GM19328 (cell line): ENCODE measurements at regions not wholly inside any gene's neighbourhood (a gene's known extent, or its start where the extent isn't known, plus 50 kb on each side); places are given as distances from the start of the nearest gene placed in this dataset.
"Not testable (repeated sequence)": the region's sequence is repeated elsewhere in the genome, so short reads cannot be mapped to it uniquely, and the experiment has no call there.

ENCODE experiments used
- ATAC-seq: cut with Tn5 transposase; IDR thresholded peaks from one replicate; pipeline ENCODE4 v1.9.1; 2021; ENCODE audit warnings: mild to moderate bottlenecking, moderate library complexity; ENCODE audit not compliant: unreplicated experiment

DNA sequence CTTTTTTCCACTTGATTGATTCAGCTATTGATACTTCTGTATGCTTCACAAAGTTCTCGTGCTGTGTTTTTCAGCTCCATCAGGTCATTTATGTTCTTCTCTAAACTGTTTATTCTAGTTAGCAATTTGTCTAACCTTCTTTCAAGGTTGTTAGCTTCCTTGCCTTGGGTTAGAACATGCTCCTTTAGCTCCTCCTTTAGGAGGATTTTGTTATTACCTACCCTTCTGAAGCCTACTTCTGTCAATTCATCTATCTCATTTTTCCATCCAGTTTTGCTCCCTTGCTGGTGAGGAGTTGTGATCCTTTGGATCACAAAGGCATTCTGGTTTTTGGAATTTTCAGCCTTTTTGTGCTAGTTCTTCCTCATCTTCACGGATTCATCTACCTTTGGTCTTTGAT, 344.7 kb upstream of the CLEC14A start:
- ATAC-seq = not testable (repeated sequence)

DNA sequence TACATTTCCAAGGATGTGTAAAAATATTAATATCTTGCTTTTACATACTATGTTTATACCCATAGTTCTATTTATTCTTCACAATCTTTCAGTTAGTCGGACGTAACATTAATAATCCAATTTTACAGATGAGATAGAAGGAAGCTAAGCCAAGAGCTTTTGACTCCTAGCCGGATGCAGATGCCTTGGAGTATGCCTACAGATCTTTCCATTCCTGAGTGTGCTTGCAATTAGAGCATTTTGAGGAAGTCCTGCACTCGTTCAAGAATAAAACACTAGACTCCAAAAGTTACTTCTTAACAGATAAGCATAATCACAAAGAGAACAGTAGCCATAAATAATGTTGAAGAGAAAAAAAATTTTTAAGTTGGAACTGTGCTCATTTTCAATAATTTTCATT, 337.6 kb upstream of the CLEC14A start:
- ATAC-seq = no peak

DNA sequence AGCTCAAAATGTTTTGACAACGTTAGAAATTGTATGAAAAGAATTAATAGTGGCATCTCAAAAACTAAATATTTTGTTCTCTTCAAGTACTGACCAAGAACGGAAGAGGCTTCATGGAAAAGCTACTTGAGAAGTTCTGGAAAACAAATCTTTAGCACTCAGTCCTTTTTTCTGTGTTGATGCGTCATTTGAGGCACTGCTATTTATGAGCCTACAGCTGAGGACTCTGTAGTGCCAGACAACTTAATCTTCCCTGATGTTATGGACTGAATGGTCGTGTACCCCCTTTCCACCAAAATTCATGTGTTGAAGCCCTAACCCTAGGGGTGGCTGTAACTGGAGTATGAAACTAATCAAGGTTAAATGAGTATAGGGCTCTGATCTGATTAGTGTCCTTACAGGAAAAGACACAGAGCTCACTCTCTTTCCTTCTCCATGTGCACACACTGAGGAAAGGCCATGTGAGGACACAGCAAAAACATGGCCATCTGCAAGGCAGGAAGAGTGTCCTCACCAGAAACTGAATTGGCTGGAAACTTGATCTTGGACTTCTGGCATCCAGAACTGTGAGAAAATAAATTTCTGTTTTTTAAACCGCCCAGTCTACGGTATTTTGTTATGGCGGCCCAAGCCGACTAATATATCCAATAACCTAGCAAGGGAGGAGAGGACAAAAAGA, 337.0 kb upstream of the CLEC14A start:
- no peak for ATAC-seq

DNA sequence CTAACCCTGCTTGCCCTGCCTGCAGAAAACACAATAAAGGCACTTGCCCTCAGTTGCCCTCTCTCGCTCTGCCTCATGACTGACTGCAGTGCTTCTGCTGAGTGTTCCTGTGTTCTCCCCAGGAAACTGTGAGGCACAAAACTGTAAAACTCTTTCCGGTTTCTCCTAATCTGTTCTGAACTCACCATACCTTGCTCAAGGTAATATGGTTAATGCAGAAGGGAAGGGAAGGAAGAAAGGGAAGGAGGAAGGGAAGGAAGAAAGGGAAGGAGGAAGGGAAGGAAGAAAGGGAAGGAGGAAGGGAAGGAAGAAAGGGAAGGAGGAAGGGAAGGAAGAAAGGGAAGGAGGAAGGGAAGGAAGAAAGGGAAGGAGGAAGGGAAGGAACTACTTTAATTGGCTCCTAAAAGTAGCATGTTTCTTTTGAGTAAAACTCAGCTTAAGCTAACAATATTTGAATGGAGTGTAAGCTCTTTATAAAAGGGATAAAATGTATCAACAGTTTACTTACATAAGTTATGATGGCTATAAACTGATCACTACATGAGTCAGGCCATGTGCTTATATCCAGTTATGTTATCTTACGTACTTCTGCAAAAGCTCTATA, 334.0 kb upstream of the CLEC14A start:
- ATAC-seq = no peak

DNA sequence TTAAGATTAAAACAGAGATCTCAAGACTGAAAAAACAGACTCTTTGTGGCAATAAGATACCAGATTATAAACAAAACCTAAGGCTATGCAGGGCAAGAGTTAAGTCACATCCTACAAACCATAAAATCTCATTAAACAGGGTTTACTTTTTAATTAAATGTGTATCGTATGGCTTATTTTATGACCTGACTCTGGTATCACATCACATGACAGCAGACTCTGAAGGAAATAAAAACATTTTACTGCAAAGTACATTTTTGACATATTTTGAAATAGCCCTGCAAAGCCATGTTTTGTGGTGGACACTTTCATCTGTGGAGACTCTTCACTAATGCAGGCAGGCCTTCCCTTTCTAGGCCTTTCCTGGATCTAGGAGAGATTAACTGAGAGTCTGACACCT, 327.6 kb upstream of the CLEC14A start:
- ATAC-seq = no peak

DNA sequence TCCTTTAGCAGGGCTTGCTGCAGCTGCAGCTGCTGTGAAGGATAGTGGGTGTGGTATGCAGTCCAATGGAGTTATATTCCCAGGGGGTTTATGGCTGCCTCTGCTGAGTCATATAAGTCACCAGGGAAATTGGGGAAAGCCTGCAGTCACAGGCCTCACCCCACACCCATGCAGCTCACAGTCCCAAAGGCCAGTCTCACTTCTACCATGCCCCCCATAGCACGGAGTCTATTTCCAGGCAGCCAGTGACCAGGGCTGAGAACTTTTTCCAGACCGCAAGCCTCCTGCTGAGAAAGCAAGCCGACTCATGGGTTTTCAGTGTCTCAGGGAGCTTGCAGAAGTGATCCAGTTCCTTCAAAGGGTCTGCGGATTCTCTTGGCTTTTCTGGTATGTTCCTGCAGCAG, 322.4 kb upstream of the CLEC14A start:
- ATAC-seq = no peak

DNA sequence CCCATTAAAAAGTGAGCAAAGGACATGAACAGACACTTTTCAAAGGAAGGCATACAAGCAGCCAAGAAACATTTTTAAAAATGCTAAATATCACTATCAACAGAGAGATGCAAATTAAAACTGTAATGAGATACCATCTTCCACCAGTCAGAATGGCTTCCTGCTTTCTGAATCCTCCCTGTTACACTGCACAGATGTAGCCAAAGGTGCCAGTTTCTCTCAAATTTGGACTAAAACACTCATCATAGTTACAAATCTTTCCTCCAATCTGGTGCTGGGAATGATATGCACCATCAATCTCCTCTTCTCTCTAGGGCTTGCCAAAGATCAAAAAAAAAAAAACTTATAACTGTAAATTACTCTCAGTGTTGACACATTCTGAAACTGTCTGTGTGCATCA, 311.8 kb upstream of the CLEC14A start:
- no peak for ATAC-seq

DNA sequence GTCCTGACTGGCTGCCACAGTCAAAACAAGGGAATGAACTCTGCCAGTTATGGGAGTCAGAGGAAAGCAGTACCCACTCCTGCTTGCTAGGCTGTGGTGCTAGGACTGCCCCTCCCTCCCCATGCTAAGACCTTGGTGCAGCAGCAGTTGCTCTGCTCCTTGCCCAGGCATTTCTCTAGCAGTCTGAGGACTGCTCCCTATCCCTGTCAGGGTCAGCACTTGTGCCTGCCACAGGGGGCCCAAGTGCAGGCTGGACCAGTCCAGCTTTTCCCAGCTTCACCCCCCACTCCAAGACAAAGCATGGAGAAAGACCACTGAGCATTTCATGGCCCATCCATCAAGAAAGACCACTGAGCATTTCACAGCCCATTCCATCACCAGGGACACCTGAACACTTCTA, 305.8 kb upstream of the CLEC14A start:
- no peak for ATAC-seq

DNA sequence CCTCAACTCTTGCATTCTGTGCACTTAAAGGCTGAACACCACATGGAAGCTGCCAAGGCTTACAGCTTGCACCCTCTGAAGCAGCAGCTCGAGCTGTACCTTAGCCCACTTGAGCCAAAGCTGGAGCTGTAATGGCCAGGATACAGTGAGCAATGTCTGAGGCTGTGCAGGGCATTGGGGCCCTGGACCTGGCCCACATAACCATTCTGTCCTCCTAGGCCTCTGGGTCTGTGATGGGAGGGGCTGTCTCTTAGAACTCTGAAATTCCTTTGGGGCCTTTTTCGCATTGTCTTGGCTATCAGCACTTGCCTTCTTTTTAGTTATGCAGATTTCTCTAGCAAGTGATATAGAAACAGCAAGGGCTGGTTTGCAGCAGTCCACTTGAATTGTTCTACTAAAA, 303.8 kb upstream of the CLEC14A start:
- ATAC-seq = no peak

DNA sequence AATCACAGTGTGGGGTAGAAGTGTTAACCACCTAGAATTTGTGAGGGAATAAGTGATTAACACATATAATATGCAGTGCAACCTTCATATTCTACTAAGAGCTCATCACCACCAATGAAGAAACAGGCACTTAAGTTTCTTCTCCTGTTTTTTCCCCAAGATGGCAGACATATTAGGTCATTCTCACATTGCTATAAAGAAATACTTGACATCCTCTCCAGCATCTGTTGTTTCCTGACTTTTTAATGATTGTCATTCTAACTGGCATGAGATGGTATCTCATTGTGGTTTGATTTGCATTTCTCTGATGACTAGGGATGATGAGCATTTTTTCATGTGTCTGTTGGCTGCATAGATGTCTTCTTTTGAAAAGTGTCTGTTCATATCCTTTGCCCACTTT, 301.5 kb upstream of the CLEC14A start:
- ATAC-seq = not testable (repeated sequence)

DNA sequence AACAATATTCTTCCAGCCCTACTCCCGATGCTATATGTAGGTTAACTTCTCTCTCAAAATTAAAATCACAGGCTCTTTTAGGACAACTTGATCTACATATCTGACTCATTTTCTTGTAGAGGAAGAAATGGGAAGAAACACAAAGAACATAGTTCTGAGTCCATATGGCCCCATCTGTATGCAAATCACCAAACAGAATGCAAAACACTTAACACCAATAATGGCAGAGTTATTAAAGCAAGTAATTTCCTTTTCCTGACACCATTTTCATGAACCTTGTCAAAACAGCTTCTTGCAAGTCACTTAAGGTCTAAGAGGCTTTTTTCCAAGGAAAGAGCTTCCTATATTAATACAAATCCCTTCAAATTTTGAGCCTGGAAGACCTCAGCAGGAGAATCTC, 300.4 kb upstream of the CLEC14A start:
- no peak for ATAC-seq

DNA sequence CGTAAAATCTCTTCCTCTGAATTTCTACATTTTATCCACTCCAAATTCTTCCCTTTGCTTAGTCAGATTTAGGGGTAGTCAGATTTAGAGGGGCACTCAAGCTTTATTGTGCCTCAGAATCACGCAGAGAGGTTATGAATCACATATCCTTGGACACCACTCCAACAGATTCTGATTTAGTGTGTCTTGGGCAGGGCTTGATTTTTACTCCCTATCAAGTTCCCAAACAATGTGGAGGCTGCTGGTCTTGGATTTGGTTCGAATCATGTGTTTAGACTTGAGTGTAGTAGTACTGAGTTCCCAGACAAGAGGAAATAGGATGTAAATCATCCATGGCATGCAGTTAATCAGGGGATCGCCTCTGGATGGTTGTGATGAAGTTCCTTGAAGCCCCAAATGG, 298.1 kb upstream of the CLEC14A start:
- no peak for ATAC-seq

DNA sequence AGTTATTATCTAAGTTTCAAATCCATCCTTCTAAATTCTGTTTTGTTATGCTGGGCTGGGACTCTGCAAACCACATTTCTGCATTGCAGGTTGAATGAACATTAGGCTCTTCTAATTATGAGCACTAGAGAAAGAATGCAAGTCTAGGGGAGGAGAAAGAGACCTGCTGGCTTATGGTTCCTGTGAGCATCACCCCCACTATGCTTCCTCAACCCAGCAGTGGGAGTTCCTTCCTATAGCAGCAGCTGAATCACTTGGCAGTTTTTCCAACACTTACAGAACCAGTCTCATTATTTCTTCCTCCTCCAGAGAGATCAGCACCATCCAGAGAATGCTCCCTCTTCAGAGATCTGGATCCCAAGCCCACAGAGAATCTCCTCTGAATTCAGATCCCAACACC, 297.7 kb upstream of the CLEC14A start:
- no peak for ATAC-seq

DNA sequence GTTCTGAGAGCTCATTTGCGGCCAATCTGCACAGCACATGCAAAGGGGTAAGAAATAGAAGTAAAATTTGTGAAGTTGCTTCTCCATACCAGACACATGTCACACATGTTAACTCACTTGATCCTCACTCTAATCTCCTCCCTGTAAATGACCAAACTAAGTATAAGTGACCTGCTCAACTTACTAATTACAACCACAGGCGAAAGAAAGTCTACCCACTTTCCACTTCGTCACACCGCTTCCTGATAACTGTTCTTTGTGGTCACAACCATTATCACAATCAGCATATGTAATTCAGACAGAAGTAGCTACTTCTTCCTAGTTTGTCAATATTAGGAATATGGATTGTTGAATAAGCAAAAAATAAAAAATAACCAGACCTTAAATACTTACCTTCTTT, 293.7 kb upstream of the CLEC14A start:
- ATAC-seq = no peak

DNA sequence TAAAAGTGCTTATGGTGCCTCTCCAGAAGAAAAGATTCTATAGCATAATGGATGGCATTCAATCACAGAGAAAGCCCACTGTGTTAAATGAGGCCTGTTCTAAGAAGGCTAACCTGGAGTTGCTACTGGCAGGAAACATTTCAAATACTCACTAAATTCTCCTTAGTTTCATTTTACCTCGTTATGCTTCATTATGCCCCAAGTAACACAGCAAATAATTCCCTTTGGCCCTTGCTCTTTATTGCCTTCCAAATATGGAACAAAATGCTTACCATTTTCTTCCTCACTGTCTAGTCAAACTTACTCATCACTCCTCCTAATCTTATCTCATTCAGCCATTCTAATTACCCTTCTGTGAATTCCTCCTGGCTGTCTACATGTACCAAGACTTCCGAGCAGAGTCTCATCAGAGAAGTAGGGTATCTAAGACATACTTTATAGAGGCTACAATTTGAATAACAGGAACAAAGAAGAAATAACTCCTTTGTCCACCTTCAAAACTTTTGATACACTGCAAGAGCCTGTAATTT, 292.1 kb upstream of the CLEC14A start:
- ATAC-seq = no peak

DNA sequence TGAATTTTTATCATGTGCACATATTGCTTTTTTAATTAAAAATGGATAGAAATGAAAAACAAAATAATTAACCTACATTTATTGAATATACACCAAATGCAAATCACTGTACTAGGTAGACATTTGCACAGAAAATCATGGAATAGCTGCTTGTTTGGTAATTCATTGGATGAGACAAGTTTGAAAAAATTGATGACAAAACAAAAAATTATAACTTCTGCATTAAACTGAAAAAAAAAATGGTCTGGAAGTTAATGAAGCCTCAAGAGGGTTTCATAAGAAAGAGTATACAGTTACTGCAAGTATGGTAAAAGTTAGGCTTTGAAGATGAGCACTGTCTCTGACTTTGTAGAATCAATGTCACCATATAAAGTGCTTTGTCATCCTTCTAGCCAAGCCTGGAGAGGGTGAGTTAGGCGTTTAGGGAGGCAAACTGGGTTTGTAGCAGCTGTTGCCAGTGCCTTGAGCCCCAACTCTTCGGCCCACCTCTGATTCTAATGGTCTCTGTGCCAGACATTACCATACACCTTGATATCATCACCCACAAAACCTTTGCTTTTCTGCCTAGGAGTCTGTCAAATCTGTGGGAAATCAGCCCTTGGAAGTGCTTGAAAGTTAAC, 291.1 kb upstream of the CLEC14A start:
- ATAC-seq = no peak

DNA sequence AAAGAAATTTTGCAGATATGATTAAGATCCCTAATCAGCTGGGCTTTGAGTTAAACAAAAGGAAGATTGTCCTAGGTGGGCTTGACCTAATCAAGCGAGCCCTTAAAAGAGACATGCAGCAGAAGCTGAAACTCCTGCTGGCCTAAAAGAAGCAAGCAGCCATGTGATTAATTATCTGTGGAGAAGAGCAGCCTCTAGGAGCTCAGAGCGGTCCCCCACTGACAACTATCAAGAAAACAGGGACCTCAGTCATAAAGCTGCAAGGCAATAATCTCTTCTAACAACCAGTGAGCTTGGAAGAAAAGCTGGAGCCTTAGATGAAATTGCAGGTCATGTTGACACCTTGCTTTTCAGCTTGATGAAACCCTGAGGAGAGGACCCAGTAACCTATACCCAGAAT, 288.9 kb upstream of the CLEC14A start:
- ATAC-seq = no peak

DNA sequence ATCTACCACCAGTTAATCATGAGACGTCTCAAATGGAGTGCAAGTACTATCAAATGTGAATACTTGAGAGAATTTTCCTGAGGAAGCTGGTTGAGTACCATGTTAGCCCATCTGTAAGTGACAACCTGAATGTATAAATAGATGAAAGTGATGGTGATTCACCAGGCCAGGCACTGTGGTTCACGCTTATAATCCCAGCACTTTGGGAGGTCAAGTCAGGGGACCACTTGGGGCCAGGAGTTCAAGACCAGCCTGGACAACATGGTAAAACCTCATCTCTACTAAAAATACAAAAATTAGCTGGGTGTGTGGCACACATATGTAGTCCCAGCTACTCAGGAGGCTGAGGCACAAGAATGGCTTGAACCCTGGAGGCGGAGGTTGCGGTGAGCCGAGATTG, 288.0 kb upstream of the CLEC14A start:
- not testable (repeated sequence) for ATAC-seq

DNA sequence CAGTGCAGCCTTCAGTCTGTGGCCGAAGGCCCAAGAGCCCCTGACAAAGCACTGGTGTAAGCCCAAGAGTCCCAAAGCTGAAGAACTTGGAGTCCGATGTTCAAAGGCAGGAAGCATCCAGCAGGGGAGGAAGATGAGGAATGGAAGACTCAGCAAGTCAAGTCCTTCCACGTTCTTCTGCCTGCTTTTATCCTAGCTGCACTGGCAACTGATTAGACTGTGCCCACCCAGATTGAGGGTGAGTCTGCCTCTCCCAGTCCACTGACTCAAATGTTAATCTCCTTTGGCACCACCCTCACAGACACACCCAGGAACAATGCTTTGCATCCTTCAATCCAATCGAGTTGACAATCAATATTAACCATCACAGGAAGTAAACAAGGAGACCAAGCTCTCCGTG, 282.2 kb upstream of the CLEC14A start:
- not testable (repeated sequence) for ATAC-seq

DNA sequence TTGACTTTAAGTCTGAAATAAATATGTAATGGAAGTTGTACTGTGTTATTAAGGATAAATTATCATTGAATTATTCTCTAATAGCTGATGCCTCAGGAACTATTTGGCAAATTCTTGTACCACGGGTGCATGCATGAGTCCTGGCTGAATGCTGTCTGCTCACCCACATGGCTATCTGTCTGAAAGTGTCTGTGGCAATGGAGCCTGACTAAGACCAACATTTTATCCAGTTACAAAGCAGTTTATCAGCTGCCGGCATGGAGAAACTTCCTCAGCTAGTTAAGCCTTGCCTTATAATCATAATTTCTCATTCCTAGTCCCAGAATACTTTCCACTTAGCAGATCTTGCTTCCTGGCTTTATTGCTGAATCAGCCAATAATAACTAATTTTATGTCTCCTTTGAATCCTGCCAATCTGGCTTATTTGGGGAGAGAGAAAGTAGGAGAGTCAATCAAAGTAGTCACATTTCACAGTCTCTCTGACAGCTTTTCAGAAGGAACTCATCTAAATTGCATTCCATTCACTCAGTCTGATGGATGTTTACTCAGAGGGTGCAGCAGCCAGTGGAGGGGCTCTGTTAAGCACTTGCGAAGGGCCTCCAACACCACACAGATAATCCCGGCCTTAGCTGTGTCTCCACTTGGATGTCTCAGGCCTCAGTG, 280.6 kb upstream of the CLEC14A start:
- ATAC-seq = no peak

DNA sequence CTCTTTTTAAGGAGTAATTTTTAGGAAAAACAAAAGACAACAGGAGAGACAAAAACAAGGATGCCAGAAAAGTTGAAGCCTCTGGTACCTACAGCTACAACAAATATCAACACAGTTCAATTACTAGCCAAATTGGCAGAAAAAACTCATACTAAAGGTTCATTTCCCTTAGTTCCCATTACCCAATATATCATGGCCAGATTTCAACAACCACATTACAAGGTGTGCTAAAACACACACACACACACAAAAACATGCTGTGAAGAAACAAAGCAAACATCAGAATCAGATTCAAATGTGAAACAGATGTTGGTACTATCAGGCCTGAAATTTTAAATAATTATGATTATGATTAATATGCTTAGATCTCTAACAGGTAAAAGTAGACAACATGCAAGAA, 272.7 kb upstream of the CLEC14A start:
- no peak for ATAC-seq

DNA sequence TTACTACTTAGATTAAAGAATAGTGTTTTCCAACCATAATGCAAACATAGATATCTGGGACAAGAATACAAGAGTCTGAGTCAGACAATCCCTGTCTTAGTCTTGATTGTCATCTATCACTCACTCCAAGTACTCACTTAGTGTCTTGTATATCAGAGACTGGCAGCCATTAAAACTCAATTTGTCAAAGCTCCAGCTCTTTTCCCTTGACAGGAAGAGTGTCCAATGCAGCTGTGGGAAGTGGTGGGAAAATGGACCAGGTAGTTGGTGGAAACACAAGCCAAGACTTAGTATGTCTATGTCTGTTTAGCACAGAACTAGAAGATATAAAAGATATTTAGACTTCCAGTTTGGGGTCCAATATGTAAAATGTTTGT, 271.6 kb upstream of the CLEC14A start:
- no peak for ATAC-seq
